CD14-positive monocyte (primary cell): ENCODE measurements at regions not wholly inside any gene's neighbourhood (a gene's known extent, or its start where the extent isn't known, plus 50 kb on each side); places are given as distances from the start of the nearest gene placed in this dataset.

Source experiments
- DNase-seq, 3 donors: peaks; one replicate each; pipeline ENCODE4 v3.0.0-alpha.2; 2011 to 2022
- H2AFZ ChIP-seq: 2 replicates; pipeline ENCODE4 v1.6.0; 2012; ENCODE audit warnings: mild to moderate bottlenecking, low read depth, low read length, inconsistent platforms; ENCODE audit not compliant: insufficient read depth, poor library complexity, severe bottlenecking
- H3K27ac ChIP-seq, 2 donors: 1 replicate in 1 of 2; 2 replicates in 1 of 2; pipeline ENCODE4 v1.5.1; 2012 to 2013; ENCODE audit warnings: low read length in 2 of 2, control low read depth in 1 of 2, inconsistent platforms in 1 of 2, low read depth in 1 of 2, mild to moderate bottlenecking in 1 of 2
- H3K27me3 ChIP-seq, 2 donors: one replicate each; pipeline versions ENCODE4 v1.6.0 to v1.6.1; 2011 to 2013; ENCODE audit warnings: low read length in 2 of 2; ENCODE audit not compliant: control insufficient read depth in 2 of 2, insufficient read depth in 2 of 2
- H3K36me3 ChIP-seq, 2 donors: replicated peaks in 1 of 2; 1 replicate in 1 of 2; 2 replicates in 1 of 2; pipeline versions ENCODE4 v1.5.1 to v1.6.1; 2012 to 2013; ENCODE audit warnings: low read length in 2 of 2, control low read depth in 1 of 2, inconsistent platforms in 1 of 2, mild to moderate bottlenecking in 1 of 2; ENCODE audit not compliant: insufficient read depth in 2 of 2, control insufficient read depth in 1 of 2
- H3K4me1 ChIP-seq, 2 donors: 1 replicate in 1 of 2; 2 replicates in 1 of 2; pipeline versions ENCODE4 v1.5.1 to v1.6.1; 2012 to 2013; ENCODE audit warnings: low read length in 2 of 2, control low read depth in 1 of 2, inconsistent platforms in 1 of 2, mild to moderate bottlenecking in 1 of 2, moderate library complexity in 1 of 2; ENCODE audit not compliant: insufficient read depth in 2 of 2, control insufficient read depth in 1 of 2
- H3K4me2 ChIP-seq: replicated peaks from 2 replicates; pipeline ENCODE3; 2012; ENCODE audit warnings: low read length, moderate library complexity, mild to moderate bottlenecking; ENCODE audit not compliant: poor library complexity, severe bottlenecking; ENCODE audit errors: extremely low read depth
- H3K4me3 ChIP-seq, 3 experiments: fragments of 200-600 bp in 1 of 3; sonication (generic) in 1 of 3; replicated peaks in 1 of 3; 1 replicate in 2 of 3; 2 replicates in 1 of 3; pipeline ENCODE4 v1.5.1; 2011 to 2013; ENCODE audit warnings: low read length in 3 of 3, mild to moderate bottlenecking in 3 of 3, control low read depth in 2 of 3, low read depth in 2 of 3, inconsistent platforms in 1 of 3, moderate library complexity in 1 of 3
- H3K79me2 ChIP-seq: 2 replicates; pipeline ENCODE4 v1.6.0; 2012; ENCODE audit warnings: mild to moderate bottlenecking, control low read depth, inconsistent platforms, low read length, moderate library complexity; ENCODE audit not compliant: insufficient read depth
- H3K9ac ChIP-seq: 2 replicates; pipeline ENCODE4 v1.6.0; 2017; ENCODE audit warnings: low read length, mild to moderate bottlenecking; ENCODE audit not compliant: insufficient read depth, poor library complexity, severe bottlenecking
- H3K9me3 ChIP-seq, 2 donors: replicated peaks in 1 of 2; 1 replicate in 1 of 2; 2 replicates in 1 of 2; pipeline versions ENCODE4 v1.5.1 to v1.6.1; 2012 to 2013; ENCODE audit warnings: low read length in 2 of 2, control low read depth in 1 of 2; ENCODE audit not compliant: control insufficient read depth in 1 of 2, insufficient read depth in 1 of 2
- H4K20me1 ChIP-seq: 2 replicates; pipeline ENCODE4 v1.6.0; 2012; ENCODE audit warnings: mild to moderate bottlenecking, low read length, control low read depth, moderate library complexity; ENCODE audit not compliant: insufficient read depth
- H3K27ac Mint-ChIP-seq, 7 donors: one replicate each; pipeline ENCODE4 v1.8.0; 2020; ENCODE audit warnings: mild to moderate bottlenecking in 7 of 7, mixed read lengths in 7 of 7, moderate library complexity in 6 of 7, inconsistent platforms in 2 of 7
- H3K27me3 Mint-ChIP-seq, 3 donors: one replicate each; pipeline ENCODE4 v1.8.0; 2021 to 2022; ENCODE audit warnings: low read depth in 3 of 3, mild to moderate bottlenecking in 3 of 3, mixed read lengths in 3 of 3, moderate library complexity in 3 of 3, inconsistent platforms in 1 of 3
- H3K36me3 Mint-ChIP-seq, 2 donors: one replicate each; pipeline ENCODE4 v1.8.0; 2020; ENCODE audit warnings: mixed read lengths in 2 of 2, inconsistent platforms in 1 of 2, mild to moderate bottlenecking in 1 of 2
- H3K4me1 Mint-ChIP-seq: one replicate; pipeline ENCODE4 v1.8.0; 2020; ENCODE audit warnings: mild to moderate bottlenecking, mixed read lengths
- H3K4me3 Mint-ChIP-seq, 2 donors: one replicate each; pipeline ENCODE4 v1.8.0; 2020; ENCODE audit warnings: mild to moderate bottlenecking in 2 of 2, mixed read lengths in 2 of 2, moderate library complexity in 1 of 2
- H3K9me3 Mint-ChIP-seq, 7 donors: one replicate each; pipeline ENCODE4 v1.8.0; 2020 to 2022; ENCODE audit warnings: mixed read lengths in 7 of 7, mild to moderate bottlenecking in 6 of 7, moderate library complexity in 6 of 7, inconsistent platforms in 2 of 7
- whole genome bisulfite sequencing: methylation state at CpG from one replicate; pipeline ENCODE4 v1.1.5; 2013; ENCODE audit warnings: missing lambda C conversion rate; ENCODE audit not compliant: insufficient coverage; 5-methylcytosine and 5-hydroxymethylcytosine counted together
- intact Hi-C, 2 donors: fragments of 100-400 bp; cut with micrococcal nuclease; formaldehyde crosslinking; loops; one replicate each; pipeline versions ENCODE4 v1.15.0 to v1.15.1; 2023
- TF ChIP-seq, protein P1 (sequence below): fragments of 200-600 bp; IDR thresholded peaks from one replicate; pipeline ENCODE4 v1.8.0; 2022; ENCODE audit warnings: antibody characterized with exemption, mild to moderate bottlenecking

DNA sequence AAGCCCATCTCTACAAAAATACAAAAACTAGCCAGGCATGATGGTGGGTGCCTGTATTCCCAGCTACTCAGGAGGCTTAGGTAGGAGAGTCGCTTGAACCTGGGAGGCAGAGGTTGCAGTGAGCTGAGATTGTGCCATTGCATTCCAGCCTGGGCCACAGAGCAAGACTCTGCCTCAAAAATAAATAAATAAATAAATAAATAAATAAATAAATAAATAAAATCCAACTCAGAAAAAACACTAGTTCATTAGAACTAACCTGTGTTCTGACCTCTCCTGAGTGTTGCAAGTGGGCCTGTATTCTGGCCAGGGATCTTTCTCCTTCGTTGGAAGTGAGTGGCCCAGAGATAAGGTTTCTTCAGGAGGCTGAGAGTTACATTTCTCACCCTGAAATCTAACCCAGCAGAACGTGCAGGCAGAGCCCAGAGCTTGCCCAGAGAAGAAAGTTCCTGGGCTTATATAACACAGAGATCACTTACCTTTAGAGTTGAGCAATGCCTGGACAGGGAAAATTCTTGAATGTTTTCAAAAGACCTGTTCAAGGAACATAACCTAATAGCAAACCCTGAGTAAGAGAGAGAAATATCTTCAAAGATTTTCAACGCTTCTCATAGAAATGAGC lies 583.9 kb downstream of the MCTP2 start:
- no peaks in the 10 kb centered on the region for H3K9me3 ChIP-seq
- no peak overlapping the region for H3K9ac ChIP-seq
- H3K27ac Mint-ChIP-seq, result no peak overlapping the region
- WGBS, result no CpG with 5 or more reads among the region's 4 CpGs
- peaks cover 2 to 12% (median 4%) of the 10 kb centered on the region in 7 donors for H3K9me3 Mint-ChIP-seq
- H3K27ac ChIP-seq, result no peak overlapping the region
- H3K27me3 ChIP-seq, result no peaks in the 10 kb centered on the region
- DNase-seq, result no peak
- H3K4me3 ChIP-seq, result no peak overlapping the region
- H3K27me3 Mint-ChIP-seq, result peaks cover 0 to 1% (median 0%) of the 10 kb centered on the region in 3 donors
- H3K79me2 ChIP-seq, result no peaks in the 10 kb centered on the region
- TF ChIP-seq, protein P1, sequence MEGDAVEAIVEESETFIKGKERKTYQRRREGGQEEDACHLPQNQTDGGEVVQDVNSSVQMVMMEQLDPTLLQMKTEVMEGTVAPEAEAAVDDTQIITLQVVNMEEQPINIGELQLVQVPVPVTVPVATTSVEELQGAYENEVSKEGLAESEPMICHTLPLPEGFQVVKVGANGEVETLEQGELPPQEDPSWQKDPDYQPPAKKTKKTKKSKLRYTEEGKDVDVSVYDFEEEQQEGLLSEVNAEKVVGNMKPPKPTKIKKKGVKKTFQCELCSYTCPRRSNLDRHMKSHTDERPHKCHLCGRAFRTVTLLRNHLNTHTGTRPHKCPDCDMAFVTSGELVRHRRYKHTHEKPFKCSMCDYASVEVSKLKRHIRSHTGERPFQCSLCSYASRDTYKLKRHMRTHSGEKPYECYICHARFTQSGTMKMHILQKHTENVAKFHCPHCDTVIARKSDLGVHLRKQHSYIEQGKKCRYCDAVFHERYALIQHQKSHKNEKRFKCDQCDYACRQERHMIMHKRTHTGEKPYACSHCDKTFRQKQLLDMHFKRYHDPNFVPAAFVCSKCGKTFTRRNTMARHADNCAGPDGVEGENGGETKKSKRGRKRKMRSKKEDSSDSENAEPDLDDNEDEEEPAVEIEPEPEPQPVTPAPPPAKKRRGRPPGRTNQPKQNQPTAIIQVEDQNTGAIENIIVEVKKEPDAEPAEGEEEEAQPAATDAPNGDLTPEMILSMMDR, result no peak
- no peaks in the 10 kb centered on the region for H3K36me3 ChIP-seq
- no peak overlapping the region for H3K4me3 Mint-ChIP-seq
- H3K36me3 Mint-ChIP-seq, result no peaks in the 10 kb centered on the region
- intact Hi-C loops, result no loop called here
- H4K20me1 ChIP-seq, result no peaks in the 10 kb centered on the region
- H3K4me1 Mint-ChIP-seq, result no peaks in the 10 kb centered on the region
- no peak overlapping the region for H2AFZ ChIP-seq
- no peaks in the 10 kb centered on the region for H3K4me1 ChIP-seq
- H3K4me2 ChIP-seq, result no peak overlapping the region

DNA sequence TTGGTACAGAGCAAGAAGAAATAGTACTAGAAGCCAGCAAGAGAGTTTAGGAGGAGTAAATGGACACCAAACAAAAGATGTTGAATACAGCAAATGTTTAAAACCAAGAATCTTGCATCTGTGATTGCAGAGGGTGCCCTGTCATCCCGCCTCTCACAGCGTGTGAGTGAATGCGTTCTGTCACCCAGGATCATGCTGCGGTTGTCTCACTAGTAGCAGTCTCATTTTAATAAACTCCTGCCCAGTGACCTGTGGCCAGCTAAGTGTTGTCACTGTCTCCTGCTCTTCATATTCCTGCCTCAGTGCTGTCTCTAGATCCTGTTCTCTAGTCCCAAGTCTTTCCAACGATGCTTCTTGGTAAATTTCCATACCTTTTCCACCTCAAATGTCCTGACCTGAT lies 584.6 kb downstream of the MCTP2 start:
- 96% methylated on average over 4 of the region's 5 CpGs for WGBS
- H3K4me1 Mint-ChIP-seq, result no peaks in the 10 kb centered on the region
- TF ChIP-seq, protein P1, result no peak
- H3K9me3 ChIP-seq, result no peaks in the 10 kb centered on the region
- H3K27me3 ChIP-seq, result no peaks in the 10 kb centered on the region
- peaks cover 0 to 1% (median 0%) of the 10 kb centered on the region in 3 donors for H3K27me3 Mint-ChIP-seq
- intact Hi-C loops, result no loop called here
- no peaks in the 10 kb centered on the region for H3K36me3 Mint-ChIP-seq
- H3K9me3 Mint-ChIP-seq, result peaks cover 2 to 12% (median 4%) of the 10 kb centered on the region in 7 donors
- no peak overlapping the region for H3K27ac Mint-ChIP-seq
- H4K20me1 ChIP-seq, result no peaks in the 10 kb centered on the region
- no peak overlapping the region for H3K4me3 ChIP-seq
- H2AFZ ChIP-seq, result no peak overlapping the region
- no peak for DNase-seq
- H3K27ac ChIP-seq, result no peak overlapping the region
- H3K4me1 ChIP-seq, result no peaks in the 10 kb centered on the region
- no peaks in the 10 kb centered on the region for H3K36me3 ChIP-seq
- no peak overlapping the region for H3K9ac ChIP-seq
- H3K79me2 ChIP-seq, result no peaks in the 10 kb centered on the region
- no peak overlapping the region for H3K4me3 Mint-ChIP-seq
- no peak overlapping the region for H3K4me2 ChIP-seq
